NCI-H128 (cell line): ENCODE measurements at regions not wholly inside any gene's neighbourhood (a gene's known extent, or its start where the extent isn't known, plus 50 kb on each side); places are given as distances from the start of the nearest gene placed in this dataset.
"Not testable (repeated sequence)": the region's sequence is repeated elsewhere in the genome, so short reads cannot be mapped to it uniquely, and the experiment has no call there.

Experiments used
- DNase-seq: peaks from one replicate; lab custom pipeline; 2025; ENCODE audit not compliant: unreplicated experiment; lab: John Stamatoyannopoulos, UW

DNA sequence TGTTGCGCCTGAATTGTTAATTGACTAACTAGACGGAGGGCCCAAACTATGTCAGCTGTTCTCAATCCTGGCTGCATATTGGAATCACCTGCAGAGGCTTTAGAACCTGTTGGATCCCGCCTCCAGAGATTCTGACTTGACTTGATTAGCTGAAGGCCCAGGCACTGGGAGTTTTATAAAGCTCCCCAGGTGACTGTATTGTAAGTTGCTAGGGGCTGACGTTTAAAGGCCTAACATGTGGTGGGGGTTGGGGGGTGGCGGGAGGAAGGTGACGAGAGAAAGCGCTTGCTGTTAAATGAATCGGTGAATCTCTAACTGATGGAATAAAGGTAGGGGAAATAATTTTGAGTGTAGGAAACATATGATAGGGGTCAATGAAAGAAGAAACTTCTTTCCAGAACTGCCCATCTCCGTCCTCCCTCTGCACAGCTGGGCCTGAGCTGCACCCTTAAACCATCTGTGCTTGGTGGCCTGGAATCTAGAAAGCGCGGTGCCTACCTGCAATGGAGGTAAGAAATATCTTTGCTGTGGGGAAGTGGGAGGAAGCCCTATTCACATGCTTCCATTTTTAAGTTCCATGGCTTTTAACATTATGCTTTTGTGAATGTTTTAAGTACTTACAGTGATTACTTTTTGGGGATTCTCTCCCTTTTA lies 225.0 kb upstream of the FAM3C start:
- DNase-seq = no peak

DNA sequence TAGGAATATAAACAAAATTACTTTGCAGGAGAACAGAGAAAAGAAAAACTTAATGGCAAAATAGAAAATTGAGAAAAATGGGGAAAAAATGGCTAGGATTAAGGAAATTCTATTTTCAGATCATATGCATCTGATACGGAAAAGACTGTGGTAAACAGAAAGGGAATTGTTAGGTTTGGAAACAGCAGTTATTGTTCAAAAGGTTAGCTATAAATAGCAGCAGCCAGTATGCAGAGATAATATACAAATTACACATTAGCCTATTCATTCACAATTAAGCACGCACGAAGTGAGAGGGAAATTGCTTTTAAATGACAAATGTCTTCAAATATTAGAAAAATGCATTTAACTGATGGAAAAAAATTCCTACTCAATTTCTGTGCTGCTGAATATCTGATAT lies 224.1 kb upstream of the FAM3C start:
- DNase-seq = no peak

DNA sequence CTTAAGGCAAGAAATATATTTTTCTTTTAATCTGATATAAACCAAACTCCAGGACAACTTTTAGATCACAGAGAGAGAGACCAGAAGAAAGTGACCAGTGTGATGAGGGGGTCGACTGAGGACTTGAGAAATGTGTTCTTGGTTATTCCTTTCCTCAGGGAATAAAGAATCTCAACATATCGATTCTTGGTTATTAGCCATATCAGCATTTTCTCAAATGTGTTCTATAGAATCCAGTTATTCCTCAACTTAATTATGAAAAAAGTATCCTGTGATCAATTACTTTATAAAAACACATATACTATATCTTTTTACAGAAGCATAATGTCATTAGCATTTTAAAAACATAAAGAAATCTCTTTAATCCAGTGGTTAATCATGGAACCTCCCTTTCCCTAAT lies 222.1 kb upstream of the FAM3C start:
- DNase-seq = no peak

DNA sequence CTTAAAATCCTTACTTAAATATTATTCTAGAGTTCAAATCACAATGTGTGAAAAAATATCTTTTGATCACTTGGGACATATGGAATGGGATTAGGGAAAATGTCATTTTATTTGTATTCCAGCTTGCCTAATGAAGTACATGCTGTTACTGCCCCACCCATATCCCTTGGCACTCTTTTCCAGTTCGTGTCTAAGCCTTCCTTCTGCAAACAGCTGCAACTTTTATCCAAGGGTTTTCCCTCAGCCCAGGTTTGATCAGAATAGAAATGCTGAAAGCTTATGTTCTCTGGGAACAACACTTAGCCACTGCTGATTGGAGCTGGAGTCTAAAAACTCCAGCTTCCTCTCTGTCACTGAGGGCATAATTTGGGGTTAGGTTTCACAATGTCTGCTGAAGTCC lies 214.1 kb upstream of the FAM3C start:
- DNase-seq = no peak

DNA sequence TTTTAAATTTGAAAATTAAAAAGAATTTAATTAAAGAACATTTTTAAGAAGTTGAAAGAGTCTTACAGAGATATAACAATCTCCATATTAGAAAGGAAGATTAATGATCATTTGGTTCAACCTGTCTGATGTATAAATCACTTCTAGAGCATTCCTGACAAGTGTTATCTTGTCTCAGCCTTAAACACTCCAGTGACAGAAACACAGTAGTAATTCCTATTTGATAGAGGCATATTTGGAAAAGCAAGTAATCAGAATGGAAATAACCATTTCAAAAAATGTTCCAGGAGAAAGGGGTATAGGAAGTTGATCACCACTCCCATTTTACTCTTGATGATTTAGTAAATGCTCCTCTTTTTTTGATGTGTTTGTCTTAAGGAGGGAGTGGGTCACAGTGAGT lies 213.1 kb upstream of the FAM3C start:
- no peak for DNase-seq

DNA sequence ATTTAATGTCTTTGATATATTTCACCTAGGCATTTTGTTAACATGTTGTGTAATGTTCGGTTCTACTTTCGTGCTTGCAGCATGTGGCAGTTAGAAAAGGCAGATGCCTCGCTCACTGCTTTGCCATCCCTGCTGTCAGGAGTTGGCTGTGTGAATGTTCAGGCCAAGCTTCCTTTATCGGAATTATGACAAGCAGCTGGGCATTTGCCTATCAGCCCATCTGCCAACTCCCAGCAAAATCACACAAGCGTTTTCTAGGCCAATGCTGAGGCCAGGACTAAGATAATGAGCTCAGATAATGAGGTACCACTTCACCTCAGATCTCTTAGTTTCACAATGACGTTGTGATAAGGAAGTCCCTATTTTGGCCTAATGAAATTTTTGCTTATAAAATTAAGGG lies 212.7 kb upstream of the FAM3C start:
- DNase-seq = no peak

DNA sequence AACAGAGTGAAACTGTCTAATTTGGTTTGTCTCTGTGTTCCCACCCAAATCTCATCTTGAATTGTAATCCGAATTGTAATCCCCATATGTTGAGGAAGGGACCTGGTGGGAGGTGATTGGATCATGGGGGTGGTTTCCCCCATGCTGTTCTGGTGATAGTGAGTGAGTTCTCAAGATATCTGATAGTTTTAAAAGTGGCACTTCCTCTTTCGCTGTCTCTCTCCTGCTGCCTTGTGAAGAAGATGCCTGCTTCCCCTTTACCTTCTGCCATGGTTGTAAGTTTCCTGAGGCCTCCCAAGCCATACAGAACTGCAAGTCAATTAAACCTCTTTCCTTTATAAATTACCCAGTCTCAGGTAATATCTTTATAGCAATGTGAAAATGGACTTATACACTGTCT lies 212.1 kb upstream of the FAM3C start:
- DNase-seq = not testable (repeated sequence)

DNA sequence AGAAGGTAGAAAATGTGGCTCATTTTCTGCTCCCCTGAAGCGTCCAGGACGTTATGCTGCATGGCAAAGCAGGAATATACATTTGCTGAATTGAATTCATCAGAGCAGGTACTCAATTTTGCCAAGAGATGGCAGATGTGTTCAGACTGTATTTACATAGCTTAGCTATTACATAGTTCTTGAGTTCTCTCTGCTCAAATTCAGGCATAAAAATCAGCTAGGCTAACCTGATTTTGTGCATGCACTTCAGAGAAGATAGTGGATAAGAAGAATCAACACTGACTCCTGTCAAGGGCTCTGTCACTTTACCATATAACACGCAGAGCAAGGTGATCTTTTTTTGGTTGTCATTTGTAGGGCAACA lies 209.2 kb upstream of the FAM3C start:
- DNase-seq = no peak

DNA sequence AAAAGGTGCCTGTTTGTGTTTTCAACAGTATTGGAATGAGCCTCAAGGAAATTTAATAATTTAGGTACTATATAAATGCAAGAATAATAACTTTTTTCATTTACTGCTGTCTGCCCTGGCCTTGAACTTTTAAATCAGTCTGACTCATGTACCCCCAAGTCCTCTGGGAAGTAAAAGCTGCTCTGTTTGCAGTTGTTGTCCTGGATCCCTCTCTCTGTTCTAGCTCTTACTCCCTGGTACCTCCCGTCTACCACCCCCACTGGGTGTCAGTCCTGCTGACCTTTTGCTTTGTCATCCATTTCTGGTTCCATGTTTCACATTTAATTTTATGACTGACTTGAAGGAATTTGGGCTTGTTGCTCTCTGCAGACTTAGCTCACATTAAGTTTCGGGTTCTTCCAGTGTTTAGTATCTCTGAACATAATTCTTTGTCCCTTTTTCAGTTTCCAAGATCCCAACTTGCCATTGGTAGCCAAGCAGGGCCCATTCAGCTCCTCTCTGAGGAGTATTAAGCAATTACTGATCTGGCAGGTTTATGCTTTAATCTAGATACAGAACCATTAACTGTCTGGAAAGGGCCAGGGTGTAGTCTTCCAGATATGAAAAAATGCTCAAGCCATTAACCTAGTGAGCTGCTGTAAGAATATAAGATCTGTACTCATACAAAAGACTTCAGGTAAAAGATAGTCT lies 208.7 kb upstream of the FAM3C start:
- DNase-seq = no peak

DNA sequence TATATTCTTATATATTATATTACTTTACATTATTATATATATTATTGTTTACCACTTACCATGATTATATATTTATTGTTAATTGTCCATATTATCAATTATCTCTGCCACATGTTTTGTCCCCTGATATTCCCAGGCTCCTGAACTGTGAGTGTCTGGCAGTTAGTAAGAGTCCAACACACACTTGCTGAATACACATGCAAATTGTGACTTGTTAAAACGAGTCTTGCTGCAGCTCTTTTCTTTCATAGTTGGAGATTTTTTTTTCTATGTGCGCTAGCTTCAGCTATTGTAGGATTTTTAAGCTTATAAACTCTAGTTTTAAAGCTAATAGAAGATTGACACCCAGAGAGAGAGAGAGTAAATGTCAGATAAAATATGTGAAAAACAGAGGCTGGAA lies 207.8 kb upstream of the FAM3C start:
- no peak for DNase-seq

DNA sequence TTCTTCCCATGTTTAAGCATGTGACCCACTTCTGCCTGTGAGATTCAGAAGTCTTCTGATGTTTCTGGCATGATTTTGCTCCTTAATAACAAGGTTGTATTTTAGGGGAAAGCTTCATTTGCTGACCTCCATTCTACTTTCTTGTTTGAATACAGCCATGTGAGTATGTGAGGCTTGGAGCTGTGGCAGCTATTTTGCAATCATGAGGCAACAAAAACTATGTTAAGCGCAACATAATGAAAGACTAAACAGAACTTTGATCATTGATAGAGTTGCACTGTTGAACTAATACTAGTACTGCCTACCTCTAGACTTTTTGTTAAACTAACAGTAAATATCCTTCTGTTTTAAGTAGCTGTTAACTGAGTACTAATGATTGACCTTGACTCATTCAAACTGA lies 203.8 kb upstream of the FAM3C start:
- DNase-seq = no peak

DNA sequence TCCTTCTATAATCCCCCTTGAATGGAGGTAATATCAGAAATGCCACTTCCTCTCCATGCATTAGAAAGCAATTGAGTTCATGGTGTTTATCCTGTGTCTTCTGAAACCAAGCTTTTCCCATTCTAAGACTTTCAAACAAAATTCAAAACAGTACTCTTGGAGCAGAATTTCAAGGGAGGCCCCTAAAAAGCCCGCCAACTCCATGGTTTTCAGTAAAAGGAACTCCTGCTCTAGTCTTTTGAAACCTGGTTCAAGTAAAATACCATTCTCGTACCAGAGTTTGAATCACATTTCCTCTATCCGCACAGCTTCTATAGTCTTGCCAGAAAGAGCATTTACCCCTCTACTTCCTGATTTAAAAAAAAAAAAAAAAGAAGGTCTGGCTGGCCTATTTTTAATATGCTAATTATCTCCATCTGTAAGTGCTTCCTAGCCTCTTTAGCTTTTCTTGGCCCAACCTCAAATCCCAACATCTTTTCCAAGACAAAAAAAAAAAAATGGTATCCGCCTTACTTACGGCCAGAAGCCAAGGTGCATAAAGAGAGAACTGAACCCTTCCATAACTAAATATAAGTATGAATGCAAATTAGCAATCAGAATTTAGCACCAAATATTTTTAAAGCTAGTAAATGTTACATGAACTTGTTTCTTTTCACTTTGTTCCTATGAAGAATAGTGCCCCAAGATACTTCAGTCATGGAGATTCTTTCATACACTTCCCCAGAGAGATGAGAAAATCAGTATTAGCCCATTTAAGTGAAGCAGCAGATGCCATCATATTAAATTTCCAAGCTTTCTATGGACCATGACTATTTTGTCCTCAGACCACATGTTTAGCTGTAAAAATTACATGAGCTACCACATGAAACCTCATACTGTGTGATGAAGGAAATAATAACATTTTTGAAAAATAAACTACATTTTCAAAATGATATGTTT lies 199.9 kb upstream of the FAM3C start:
- no peak for DNase-seq

DNA sequence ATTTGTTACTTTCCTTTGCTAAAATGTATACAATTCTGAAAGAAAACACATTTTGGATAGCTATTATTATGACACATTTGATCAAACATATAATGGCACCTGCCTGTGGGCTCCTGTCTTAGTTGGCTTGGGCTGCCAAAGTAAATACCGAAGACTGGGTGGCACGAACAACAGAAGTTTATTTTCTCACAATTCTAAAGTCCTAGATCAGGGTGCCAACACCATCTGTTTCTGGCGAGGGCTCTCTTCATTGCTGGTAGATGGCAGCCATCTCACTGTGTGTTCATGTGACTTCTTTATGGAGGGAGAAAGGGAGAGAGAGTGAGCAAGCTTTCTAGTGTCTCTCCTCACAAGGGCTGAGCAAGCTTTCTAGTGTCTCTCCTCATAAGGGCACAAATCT lies 195.8 kb upstream of the FAM3C start:
- no peak for DNase-seq

DNA sequence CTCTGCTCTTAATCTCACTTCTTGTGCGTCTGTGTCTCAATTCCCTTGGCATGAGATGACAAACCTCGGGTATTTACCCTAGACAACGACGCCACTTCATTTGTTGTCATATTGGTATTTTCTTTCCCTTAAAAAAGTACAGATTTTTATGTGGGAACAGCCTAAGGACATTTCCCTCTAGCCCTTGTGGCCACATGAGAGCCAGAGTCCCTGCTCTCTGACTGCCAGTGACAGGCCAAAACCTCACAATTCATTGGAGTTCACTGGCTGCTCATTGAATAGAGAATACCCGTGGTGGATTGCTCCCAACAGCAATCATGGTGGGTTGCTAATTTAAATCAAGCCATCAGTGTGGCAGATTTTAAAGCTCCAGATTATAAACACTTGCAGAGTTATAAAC lies 191.3 kb upstream of the FAM3C start:
- no peak for DNase-seq

DNA sequence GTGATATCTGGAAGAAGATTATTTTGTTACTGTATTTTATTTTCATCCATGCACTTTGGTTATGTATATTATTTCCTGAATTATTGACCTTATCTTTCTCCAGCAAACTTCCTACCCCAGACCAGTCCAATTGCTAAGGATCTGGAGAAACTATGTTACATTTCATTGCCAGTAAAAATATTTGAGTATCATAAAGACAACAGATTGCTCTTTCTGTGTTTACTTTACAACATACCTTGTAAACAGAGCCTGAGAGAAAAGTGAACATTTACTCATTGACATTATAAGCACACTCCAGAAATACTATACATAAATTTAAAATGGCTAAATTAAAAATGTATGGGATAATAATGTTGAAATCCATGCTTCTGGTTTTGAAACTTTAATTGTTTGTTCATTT lies 186.2 kb upstream of the FAM3C start:
- DNase-seq = no peak

DNA sequence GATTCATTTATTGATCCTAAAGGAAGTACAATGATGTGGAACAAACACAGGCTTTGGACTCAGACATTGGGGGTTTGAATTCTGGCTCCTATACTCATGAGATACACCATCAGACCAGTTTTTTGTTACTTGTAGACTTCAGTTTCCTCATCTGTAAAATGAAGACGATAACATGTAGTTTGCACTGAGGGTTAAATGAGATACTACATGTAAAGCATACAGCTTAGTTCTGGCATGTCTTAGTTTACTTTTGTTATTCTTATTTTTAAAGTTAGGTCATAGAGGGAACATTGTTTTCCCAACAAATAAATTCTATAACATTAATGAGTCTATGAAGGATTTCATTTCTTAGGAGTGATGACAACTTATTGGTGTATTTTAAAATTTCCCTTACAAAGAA lies 183.5 kb upstream of the FAM3C start:
- no peak for DNase-seq

DNA sequence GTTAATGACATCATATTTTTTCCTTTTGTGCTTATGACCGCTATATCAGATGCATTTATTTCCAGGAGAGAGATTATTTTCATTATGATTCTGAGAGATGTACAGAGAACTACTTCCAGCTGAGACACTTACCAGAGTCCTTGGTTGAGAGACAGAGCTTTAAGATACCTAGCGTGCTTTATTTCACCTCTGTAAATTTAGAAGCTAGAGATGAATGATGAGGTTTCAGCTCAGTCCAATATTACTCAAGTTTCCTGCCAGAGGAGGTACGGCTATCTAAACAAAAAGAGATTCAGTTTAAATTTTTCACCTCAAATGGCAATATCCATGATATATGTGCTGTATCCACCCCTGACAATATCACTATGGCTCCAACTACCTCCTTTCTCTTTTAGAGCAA lies 182.6 kb upstream of the FAM3C start:
- no peak for DNase-seq

DNA sequence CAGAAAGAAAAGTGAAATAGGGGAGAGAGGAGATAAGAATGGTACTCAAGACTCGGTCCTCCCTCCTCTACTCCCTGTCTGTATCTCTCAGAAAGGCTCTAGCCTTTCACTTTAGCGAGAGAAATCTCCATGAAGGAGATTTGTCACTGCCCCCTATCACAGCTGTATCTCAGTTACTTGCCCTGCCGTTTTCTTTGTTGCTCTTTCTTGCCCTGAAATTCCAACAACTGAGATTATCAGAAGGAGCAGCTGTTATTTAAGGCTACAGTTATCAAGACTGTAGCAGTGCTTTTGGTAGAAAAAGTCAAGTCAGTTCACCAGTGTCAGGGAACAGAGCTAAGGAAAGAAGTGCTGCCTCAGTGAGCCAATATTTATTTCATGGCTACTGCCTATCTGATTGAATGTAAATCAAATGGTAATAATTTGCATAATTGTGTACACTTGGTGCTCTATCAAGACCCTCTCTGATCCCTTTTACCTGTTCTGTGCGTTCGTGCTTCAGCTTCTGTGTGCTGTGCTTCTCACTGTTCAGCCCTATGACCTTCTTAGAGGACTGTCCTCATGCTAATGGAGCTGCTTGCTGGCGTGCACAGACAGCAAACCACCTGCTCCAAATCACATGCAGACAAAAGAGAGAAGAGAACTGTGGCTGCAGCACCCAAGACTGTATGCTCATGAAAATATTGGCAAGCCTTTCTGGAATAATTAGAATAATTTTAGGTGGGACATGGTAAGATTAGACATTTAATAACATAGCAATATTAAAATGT lies 180.2 kb upstream of the FAM3C start:
- no peak for DNase-seq

DNA sequence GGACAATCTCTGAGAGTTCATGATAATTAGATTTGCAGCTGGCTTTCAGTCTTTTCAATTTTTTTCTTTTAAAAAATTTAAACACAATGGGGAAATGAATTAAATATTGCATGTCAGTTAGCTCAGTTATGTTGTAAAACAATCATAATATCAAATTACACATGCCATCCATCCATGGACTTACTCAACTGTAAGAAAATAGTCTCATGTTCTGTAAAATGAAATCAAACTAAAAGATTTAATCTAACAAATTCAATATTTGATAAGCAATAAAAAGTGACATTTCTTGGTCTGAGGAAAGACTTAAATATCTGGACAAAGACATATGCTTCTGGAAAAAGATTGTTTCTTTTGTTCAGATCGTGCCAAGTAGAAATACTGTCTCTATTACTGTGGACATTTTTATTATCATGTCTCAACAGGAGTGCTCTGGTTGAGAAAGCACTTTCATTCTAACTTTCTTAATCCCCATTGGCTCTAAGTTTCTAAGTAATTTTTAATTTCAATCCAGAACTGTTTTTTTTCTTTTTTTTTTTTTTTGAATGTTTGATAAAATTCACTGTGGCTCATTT lies 179.2 kb upstream of the FAM3C start:
- no peak for DNase-seq

DNA sequence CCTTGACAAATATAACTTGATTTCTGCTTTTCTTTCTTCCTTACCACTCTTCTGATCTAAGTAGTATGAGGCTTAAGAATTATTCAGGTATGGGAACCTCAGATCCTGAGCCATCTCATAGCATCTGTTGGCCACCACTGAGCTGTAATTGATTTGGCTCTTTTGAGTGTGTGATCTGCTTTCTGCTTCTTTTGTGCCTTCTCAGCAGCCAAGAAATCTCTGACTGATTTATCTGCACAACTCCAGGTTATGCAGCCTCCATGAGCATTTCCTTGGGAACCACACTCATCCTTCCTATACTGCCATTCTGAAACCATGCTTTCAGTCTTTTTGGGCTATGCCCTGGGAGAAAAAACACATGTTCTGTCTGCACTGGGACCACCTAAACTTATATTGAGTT lies 178.0 kb upstream of the FAM3C start:
- DNase-seq = no peak

DNA sequence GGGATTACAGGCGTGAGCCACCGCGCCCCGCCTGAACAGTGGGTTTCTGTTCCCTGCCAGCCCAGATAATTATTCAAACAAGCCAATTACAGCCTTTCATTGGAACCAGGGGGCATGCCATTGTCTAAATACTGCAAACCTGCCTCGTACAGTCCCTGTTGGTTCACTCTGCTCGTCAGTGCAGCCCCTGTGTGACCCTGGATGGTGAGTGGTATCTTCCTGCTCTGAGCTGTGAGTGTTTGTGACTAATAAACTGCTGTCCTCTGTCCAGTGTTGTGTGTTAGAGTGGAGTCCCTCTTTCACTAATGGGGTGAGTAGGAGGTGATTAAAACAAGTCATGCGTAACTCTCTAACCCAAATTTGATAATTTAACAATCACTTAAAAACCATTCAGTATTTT lies 176.5 kb upstream of the FAM3C start:
- no peak for DNase-seq
